Tibial artery (tissue), 4 donors: ENCODE measurements at regions not wholly inside any gene's neighbourhood (a gene's known extent, or its start where the extent isn't known, plus 50 kb on each side); places are given as distances from the start of the nearest gene placed in this dataset.
A peak's percentile ranks its signal among the peaks of the same experiment; 100 is the strongest.

Source experiments
- DNase-seq, 2 donors: peaks; one replicate each; pipeline ENCODE4 v3.0.0-alpha.2; 2019
- H3K27ac ChIP-seq, 2 donors: fragments of 200-600 bp; sonication (generic) in 1 of 2; 1 replicate in 1 of 2; 2 replicates in 1 of 2; pipeline ENCODE4 v1.5.1; 2018 to 2019; ENCODE audit warnings: mild to moderate bottlenecking in 1 of 2
- H3K27me3 ChIP-seq, 2 donors: fragments of 200-600 bp; sonication (generic) in 1 of 2; one replicate each; pipeline versions ENCODE4 v1.5.1 to v1.6.0; 2016 to 2019
- H3K36me3 ChIP-seq, 3 donors: fragments of 200-600 bp; sonication (generic) in 2 of 3; one replicate each; pipeline ENCODE4 v1.5.1; 2016 to 2019; ENCODE audit warnings: mild to moderate bottlenecking in 2 of 3
- H3K4me1 ChIP-seq, 4 donors: fragments of 200-600 bp; sonication (generic) in 2 of 4; 1 replicate in 3 of 4; 2 replicates in 1 of 4; pipeline ENCODE4 v1.5.1; 2016 to 2019
- H3K4me3 ChIP-seq, 2 donors: fragments of 200-600 bp; sonication (generic) in 1 of 2; 1 replicate in 1 of 2; 2 replicates in 1 of 2; pipeline ENCODE4 v1.5.1; 2018 to 2019; ENCODE audit warnings: mild to moderate bottlenecking in 2 of 2
- H3K9me3 ChIP-seq, 3 donors: fragments of 200-600 bp; sonication (generic) in 1 of 3; one replicate each; pipeline ENCODE4 v1.5.1; 2016 to 2019
- CTCF ChIP-seq, 2 experiments: fragments of 200-600 bp in 1 of 2; fragments of 450-650 bp in 1 of 2; IDR thresholded peaks; one replicate each; pipeline ENCODE4 v1.5.1; 2017 to 2019; ENCODE audit warnings: antibody characterized with exemption in 2 of 2, mild to moderate bottlenecking in 1 of 2, moderate library complexity in 1 of 2
- intact Hi-C: fragments of 100-400 bp; cut with DNase I; formaldehyde crosslinking; loops from one replicate; pipeline ENCODE4 v1.15.0; 2023; ENCODE audit warnings: low total_unique reads

DNA sequence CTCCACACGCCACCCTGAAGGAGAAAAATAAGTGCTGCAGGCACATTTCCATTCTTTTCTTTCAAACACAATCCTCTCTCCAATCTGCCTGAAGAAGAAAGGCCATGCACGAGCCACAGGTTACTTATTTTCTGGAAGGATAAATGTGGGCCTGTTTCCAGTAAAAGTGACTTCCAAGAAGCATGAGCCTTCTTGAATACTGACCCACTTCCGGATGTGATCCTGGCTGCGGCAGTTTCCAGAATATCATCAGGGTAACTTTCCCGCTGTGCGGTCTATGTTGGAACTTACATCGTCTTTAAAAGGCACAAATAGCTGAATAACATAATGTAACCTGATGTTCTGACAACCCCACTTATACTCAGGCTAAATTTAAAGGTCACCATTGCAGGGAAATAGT, 66.3 kb upstream of the TAPT1 start:
- intact Hi-C loops: loop anchor here (10.0 kb wide), 1 partner anchor 1182 kb away; no protein-coding TSS in a partner anchor
- Histone ChIP-seq H3K27ac (no peak overlapping the region), H3K36me3 (no peaks in the 10 kb centered on the region), H3K9me3 (peaks cover 0 to 2% (median 0%) of the 10 kb centered on the region in 3 donors), H3K4me1 (peaks cover 0 to 4% (median 0%) of the 10 kb centered on the region in 4 donors), H3K27me3 (peaks cover 0 to 10% of the 10 kb centered on the region in 2 donors), H3K4me3 (no peak overlapping the region)
- no peak for TF ChIP-seq CTCF (IDR thresholded peaks at IDR 0.05)
- DNase-seq: no peak

DNA sequence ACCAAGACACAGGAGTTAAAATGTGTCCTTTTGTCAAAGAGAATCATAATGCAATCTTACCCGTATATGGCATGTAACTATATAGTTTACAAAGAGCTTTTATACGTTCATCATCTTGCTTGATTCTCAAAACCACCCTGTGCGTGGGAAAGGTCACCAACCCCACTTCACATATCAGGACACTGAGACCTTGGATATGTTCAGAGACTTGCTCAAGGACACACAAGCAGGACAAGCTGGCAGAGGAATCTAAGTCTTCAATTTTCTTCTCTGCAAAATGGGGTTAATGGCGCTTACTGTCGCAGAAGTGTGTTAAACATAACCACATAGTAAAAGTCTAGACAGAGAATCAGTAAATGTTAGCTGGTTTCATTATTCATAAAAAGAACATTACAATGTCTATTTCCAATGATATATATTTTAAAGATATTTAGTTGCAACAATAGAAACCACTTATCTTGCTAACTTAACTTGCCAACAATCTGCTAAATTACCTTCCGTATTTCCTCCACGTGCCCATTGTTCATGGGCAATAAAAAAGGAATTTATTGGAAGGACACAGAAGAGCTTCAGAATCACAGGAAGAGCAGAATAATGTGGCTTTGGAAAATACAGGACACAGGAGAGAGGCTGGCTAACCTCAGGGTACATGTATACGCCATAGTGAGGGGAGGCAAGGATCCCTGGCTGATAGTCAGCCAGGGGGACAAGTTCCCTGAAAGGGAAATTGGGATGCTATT, 64.6 kb upstream of the TAPT1 start:
- peaks cover 0 to 10% of the 10 kb centered on the region in 2 donors for H3K27me3 ChIP-seq
- H3K27ac ChIP-seq: no peak overlapping the region
- intact Hi-C loops: loop anchor here (10.0 kb wide), 1 partner anchor 1184 kb away; no protein-coding TSS in a partner anchor
- H3K4me1 ChIP-seq: peaks cover 0 to 4% (median 0%) of the 10 kb centered on the region in 4 donors
- no peaks in the 10 kb centered on the region for H3K36me3 ChIP-seq
- H3K9me3 ChIP-seq: no peaks in the 10 kb centered on the region
- H3K4me3 ChIP-seq: no peak overlapping the region
- no peak for TF ChIP-seq CTCF (IDR thresholded peaks at IDR 0.05)
- no peak for DNase-seq

GRCh38 chr4:16289897-16290554, 63.8 kb upstream of the TAPT1 start:
- DNase-seq: no peak
- H3K9me3 ChIP-seq: no peaks in the 10 kb centered on the region
- H3K4me3 ChIP-seq: no peak overlapping the region
- no peak overlapping the region for H3K27ac ChIP-seq
- H3K36me3 ChIP-seq: no peaks in the 10 kb centered on the region
- TF ChIP-seq CTCF (IDR thresholded peaks at IDR 0.05): peak; percentile 50 to 54
- peaks cover 0 to 4% (median 0%) of the 10 kb centered on the region in 4 donors for H3K4me1 ChIP-seq
- H3K27me3 ChIP-seq: peaks cover 0 to 10% of the 10 kb centered on the region in 2 donors
- intact Hi-C loops: loop anchor here (10.0 kb wide), 1 partner anchor 1185 kb away; no protein-coding TSS in a partner anchor

DNA sequence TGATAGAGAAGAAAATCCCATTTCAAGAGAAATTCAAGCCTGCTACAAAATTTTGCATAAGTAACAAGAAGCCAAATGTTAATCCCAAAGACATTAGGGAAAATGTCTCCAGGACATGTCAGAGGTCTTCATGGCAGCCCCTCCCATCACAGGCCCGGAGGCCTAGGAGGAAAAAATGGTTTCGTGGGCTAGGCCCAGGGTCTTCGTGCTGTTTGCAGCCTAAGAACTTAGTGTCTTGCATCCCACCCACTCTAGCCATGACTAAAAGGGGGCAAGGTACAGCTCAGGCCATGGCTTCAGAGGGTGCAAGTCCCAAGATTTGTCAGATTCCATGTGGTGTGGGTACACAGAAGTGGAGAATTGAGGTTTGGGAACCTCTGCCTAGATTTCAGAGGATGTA, 57.8 kb upstream of the TAPT1 start:
- no peak for TF ChIP-seq CTCF (IDR thresholded peaks at IDR 0.05)
- Histone ChIP-seq H3K4me3 (no peak overlapping the region), H3K9me3 (no peaks in the 10 kb centered on the region), H3K4me1 (no peaks in the 10 kb centered on the region), H3K36me3 (no peaks in the 10 kb centered on the region), H3K27ac (no peak overlapping the region), H3K27me3 (peaks cover 0 to 6% of the 10 kb centered on the region in 2 donors)
- no peak for DNase-seq
- intact Hi-C loops: no loop called here

DNA sequence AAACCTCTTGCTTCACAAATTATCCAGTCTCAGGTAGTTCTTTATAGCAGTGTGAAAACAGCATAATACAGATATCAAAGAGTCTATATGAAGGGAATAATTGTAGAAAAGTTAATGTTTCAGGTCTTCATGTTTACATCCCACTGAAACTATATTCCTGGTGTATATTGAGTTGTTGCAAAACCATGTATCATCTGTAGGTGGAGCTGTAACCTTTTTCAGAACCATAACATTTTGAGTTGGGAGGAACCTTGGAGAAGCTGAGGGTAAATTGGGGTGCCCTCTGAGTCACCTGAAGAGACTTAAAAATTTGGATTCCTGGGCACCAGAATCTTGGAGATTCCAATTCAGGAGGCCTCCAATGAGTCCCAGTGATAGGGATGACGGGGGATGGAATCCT, 51.9 kb upstream of the TAPT1 start:
- Histone ChIP-seq H3K4me3 (no peak overlapping the region), H3K9me3 (no peaks in the 10 kb centered on the region), H3K27me3 (peaks cover 0 to 2% of the 10 kb centered on the region in 2 donors), H3K36me3 (no peaks in the 10 kb centered on the region), H3K27ac (no peak overlapping the region), H3K4me1 (no peaks in the 10 kb centered on the region)
- no peak for DNase-seq
- TF ChIP-seq CTCF (IDR thresholded peaks at IDR 0.05): no peak
- intact Hi-C loops: no loop called here
